GM19463 (cell line): ENCODE measurements at regions not wholly inside any gene's neighbourhood (a gene's known extent, or its start where the extent isn't known, plus 50 kb on each side); places are given as distances from the start of the nearest gene placed in this dataset.
"Not testable (repeated sequence)": the region's sequence is repeated elsewhere in the genome, so short reads cannot be mapped to it uniquely, and the experiment has no call there.

ENCODE experiments used
- ATAC-seq: cut with Tn5 transposase; IDR thresholded peaks from one replicate; pipeline ENCODE4 v1.9.1; 2021; ENCODE audit warnings: mild to moderate bottlenecking, moderate library complexity; ENCODE audit not compliant: unreplicated experiment

DNA sequence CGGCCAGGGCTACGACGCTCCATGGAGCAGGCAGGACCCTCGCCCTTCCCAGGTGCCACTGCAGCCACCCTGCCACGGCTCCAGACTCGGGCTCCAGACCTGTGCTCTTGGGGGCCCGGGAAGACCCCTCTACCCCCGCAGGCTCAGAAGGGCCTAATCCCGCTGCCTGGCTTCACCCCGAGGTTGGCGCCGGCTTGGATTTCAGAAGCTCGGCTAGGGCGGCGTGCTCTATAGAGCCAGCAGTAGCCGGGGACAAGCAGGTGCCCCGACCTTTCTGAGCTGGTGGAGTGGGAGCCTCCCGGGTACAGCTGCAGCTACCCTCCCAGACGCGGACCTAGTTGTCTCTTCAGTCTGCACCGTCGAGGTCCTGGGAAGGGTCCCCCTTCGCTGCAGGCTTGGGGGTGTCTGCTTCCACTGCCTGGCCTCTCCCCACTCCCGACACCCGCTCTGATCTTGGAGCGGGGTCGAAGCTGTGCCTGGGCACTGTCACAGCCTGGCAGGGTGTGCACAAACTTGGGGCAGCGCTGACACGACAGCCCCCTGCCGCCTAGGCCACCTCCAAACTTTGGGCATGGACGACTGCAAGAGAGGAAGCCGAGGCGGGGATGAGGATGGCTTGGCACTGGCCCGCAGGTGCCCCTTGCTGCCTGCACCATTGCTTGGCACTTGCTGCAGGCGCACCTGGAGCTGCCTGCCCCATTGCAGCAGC lies 1366.1 kb upstream of the CDH9 start:
- no peak for ATAC-seq

- no peak for ATAC-seq
Observed at GRCh38 chr5:28403846-28404245, 1365.5 kb upstream of the CDH9 start.

DNA sequence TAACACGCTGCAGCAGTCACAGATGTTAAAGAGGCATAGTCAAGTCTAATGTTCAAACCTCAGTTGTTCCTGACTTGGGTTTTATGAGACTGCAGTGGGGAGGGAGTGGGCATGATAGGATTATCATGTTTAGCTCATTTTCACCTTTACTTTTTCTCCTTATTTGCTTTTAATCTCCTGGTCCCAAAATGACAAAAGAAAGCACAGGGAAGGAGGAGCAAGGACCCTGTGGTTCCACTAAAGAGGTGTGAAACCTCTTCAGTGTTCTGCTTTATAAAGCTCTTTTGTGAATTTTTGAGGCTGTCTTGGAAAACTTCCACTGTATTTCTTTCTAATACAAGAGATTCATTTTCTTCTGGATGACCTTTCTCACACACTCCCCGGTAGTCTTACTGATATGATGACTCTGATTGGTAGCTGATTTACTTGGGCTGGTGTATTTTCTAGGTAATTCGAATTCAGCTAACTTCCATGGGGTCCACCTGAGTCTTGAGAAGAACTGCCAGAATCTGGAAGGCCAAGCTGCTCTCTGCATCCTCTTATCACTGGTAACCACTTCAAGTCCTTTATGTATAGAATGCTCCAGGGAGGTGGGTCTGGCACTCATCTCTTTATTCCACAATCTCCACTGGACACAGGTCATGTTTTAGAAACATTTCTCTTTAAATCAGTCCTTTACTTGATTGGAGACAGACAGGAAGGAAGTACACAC lies 1364.4 kb upstream of the CDH9 start:
- no peak for ATAC-seq

GRCh38 chr5:28400076-28400475 lies 1361.7 kb upstream of the CDH9 start:
- no peak for ATAC-seq

GRCh38 chr5:28399211-28399610 lies 1360.8 kb upstream of the CDH9 start:
- no peak for ATAC-seq

DNA sequence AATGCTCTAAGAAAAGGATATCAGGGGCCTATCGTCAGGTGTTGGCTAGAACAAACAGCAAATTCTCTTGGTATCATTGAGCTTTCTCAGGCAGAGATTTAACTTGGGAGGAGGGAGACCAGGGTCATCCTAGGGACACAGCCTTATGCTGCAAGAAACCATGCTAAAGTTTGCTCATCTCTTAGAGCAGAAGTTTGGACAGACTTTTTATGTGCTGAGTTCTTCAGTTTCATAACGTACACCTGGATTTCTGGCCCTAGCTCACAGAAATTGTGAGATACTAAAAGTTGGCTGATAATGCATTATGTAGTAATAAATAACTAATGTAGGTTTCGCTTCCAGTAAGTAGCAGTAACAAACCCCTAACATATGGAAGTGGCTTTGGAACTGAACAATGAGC lies 1359.8 kb upstream of the CDH9 start:
- ATAC-seq: no peak

DNA sequence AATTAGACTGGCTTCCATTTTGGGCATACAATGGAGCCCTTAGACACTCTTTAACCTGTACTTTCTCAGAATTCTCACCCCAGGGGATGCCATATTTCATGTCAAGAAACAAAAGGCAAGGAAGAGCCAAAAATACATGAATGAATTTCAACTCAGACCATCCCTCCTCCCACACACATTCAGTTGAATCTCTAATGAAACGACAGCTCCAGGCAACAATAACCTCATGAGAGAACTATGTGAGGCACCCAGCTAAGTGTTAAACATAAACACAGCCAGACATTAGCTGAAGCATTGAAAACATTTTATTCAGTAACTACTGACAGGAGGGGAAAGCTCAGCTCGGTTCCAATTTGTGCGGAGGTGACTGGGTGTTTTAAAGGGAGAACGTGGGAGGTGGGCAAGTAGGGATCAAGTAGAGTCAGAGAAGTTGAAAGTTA lies 1359.1 kb upstream of the CDH9 start:
- no peak for ATAC-seq

GRCh38 chr5:28391277-28391676 lies 1352.9 kb upstream of the CDH9 start:
- ATAC-seq: no peak

GRCh38 chr5:28390341-28390740 lies 1352.0 kb upstream of the CDH9 start:
- no peak for ATAC-seq

DNA sequence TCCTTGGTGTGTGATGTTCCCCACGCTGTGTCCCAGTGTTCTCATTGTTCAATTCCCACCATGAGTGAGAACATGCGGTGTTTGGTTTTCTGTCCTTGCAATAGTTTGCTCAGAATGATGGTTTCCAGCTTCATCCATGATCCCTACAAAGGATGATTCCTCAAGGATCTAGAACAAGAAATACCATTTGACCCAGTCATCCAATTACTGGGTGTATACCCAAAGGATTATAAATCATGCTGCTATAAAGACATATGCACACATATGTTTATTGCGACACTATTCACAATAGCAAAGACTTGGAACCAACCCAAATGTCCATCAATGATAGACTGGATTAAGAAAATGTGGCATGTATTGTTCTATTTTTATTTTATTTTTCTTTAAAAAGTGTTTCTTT lies 1351.3 kb upstream of the CDH9 start:
- ATAC-seq: not testable (repeated sequence)

DNA sequence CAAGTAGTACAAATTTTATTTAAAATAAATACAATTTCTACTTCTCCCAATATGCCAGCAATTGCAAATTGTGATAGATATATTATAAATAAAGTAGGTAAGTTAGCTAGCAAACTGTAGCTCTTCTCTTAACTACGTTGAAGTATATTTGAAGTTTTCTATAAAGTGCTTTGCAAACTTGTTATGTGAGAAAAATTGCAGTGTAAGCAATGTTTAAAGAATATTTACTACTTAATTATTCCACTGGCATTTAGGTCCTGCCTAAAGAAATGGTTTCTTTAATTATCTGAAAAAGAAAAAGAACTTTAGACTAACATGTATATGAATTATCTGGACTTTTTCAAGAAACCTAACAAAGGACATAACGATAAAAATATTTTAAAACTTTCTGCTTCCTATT lies 1350.0 kb upstream of the CDH9 start:
- ATAC-seq: no peak

DNA sequence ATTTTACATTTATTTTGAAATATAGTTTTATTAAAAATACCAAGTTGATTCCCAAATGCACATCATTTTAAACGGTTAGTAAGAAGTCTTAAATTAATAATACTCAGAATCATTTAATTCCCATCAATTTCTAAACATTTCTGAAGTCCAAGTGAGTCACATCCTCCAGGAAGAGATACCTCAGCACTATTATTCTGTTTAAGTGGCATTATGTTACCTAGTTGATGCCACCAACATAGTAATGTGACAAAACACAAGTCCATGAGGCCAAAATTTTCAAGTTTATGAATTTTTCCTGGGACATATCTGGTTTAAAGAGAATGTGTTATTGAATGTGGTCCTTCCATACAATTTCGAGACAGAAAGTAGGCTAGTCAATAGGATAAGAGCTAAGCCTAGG lies 1348.3 kb upstream of the CDH9 start:
- ATAC-seq: no peak

DNA sequence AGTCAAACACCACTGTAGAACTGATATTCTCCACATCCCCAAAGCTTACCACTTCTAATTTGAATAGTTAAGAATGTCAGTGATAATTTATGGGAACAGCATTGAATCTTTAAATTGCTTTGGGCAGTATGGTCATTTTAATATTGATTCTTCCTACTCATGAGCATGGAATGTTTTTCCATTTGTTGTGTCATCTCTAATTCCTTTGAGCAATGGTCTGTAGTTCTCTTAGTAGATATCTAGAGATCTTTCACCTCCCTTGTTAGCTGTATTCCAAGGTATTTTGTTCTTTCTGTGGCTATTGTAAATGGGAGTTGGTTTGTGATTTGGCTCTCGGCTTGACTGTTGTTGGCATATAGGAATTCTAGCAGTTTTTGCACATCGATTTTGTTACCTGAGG lies 1341.8 kb upstream of the CDH9 start:
- ATAC-seq: no peak

DNA sequence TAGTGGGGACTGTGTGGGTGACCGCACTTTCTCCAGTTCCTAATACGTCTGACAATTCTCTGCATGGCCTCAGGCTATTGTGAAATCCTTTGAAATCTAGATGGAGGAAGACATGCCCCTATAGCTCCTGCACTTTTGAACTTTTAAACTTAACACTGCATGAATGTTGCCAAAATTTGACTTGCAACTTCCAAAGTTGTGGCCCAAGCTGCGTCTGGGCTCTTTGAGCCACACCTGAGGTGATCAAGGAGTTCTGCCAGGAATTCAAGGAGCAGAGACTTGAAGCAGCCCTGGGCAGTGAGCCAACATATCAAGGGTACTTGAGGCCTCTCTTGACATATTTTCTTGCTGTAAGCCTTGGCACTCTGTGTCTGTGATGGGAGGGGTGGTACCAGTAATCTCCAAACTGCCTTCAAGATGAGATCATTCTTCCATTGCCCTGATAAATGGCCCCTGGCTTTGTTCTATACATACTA lies 1336.1 kb upstream of the CDH9 start:
- ATAC-seq: no peak

DNA sequence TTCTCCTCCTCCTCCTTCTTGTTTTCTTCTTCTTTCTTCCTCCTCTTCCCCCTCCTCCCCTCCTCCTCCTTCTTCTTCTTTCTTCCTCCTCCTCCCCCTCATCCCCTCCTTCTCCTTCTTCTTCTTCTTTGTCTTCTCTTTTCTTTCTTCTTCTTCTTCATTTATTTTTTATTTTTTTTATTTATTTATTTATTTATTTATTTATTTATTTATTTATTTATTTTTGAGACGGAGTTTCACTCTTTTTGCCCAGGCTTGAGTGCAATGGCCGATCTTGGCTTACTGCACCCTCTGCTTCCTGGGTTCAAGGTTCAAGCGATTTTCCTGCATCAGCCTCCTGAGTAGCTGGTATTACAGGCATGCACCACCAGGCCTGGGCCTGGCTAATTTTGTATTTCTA lies 1332.5 kb upstream of the CDH9 start:
- ATAC-seq: no peak

DNA sequence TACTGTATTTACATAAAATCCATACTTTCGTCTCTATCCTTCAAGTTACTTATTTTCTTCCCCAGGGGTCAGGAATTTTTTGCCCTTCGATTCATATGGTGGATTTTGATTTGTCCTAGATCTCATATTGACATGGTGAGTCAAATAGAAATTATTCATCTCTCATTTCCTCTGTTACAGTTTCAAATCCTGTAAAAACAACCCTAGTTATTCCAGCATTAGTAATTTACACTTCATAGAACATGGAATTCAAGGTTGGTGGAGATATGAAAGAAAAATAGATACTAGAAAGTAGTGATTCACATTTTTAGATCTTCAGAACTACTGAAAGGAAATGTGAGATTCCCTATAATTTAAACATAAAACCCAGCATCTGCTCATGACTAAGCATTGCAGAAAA lies 1331.0 kb upstream of the CDH9 start:
- ATAC-seq: no peak

- no peak for ATAC-seq
Observed at GRCh38 chr5:28355831-28356230, 1317.4 kb upstream of the CDH9 start.

DNA sequence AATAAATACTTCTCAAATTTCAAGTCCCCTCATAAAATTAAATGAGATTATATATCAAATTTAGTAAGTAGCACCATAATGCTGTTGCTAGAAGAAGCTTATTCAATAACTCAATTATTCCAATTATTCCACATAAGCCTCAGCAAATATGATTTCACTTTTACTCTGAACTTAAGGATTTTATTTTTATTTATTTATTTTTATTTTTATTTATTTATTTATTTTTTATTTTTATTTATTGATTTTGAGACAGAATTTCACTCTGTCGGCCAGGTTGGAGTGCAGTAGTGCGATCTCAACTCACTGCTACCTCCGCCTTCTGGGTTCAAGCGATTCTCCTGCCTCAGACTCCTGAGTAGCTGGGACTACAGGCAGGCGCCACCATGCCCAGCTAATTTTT lies 1308.3 kb upstream of the CDH9 start:
- no peak for ATAC-seq

DNA sequence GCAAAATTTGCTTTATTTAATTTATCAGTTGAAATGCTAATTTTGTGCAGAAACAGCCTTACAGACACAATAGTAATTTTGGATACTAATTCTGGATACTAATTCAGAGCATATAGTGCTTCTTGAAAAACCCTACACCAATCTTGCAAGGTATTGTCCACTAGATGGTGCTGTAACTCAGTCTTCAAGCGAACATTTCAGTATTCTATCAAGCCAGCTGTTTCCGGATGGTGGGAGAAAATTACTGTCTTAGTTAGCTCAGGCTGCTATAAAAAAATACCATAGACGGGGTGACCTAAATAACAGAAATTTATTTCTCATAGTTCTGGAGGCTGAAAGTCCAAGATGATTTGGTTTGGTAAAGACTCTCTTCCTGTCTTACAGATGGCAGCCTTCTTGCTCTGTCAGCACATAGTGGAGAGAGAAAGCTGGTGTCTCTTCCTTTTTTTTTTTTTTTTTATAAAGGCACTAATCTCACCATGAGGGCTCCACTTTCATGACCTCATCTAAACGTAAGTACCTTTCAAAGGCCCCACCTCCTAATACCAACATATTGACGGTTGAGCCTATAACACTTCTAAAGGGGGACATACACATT lies 1306.5 kb upstream of the CDH9 start:
- ATAC-seq: no peak

GRCh38 chr5:28329176-28329575 lies 1290.8 kb upstream of the CDH9 start:
- ATAC-seq: no peak

GRCh38 chr5:28328681-28329080 lies 1290.3 kb upstream of the CDH9 start:
- no peak for ATAC-seq

DNA sequence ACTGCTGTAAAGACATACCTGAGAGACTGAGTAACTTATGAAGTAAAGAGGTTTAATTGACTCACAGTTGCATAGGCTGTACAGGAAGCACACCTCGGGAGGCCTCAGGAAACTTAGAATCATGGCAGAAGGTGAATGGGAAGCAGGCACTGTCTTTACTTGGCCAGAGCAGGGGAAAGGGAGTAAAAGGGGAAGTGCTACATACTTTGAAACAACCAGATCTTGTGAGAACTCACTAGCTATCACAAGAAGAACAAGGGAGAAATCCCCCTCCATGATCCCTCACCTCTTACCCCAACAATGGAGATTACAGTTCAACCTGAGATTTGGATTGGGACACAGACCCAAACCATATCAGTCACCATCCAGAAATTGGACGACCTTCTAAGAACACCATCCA lies 1285.8 kb upstream of the CDH9 start:
- ATAC-seq: no peak
